AG09319 (cell line): ENCODE measurements at regions not wholly inside any gene's neighbourhood (a gene's known extent, or its start where the extent isn't known, plus 50 kb on each side); places are given as distances from the start of the nearest gene placed in this dataset.

Experiments
- DNase-seq: peaks from one replicate; pipeline ENCODE4 v3.0.0-alpha.2; 2010; ENCODE audit warnings: low read depth; ENCODE audit errors: extremely low read depth
- TF ChIP-seq, protein P1 (sequence below): IDR thresholded peaks from 2 replicates; pipeline ENCODE4 v1.5.1; 2011; ENCODE audit warnings: low read depth, mild to moderate bottlenecking, inconsistent platforms, low read length, moderate library complexity

DNA sequence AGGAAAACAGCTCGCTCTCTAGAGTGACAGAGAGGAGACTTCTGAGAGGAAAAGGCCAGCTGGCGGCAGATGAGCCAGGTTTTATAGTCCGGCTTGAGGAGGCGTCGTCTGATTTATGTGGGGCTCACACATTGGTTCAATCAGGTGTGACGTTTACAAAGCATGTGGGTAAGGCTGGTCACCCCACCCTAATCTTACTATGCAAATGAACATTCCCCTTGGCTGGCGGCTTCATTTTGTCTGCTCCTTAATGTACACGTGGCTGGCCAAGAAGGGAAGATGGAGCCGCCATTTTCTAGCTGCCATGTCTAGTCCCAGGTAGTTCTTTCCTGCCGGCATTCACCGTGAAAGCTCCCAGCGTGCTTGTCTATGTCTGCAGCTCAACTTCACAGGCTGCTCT lies 299.1 kb upstream of the SPRED2 start:
- TF ChIP-seq, protein P1, sequence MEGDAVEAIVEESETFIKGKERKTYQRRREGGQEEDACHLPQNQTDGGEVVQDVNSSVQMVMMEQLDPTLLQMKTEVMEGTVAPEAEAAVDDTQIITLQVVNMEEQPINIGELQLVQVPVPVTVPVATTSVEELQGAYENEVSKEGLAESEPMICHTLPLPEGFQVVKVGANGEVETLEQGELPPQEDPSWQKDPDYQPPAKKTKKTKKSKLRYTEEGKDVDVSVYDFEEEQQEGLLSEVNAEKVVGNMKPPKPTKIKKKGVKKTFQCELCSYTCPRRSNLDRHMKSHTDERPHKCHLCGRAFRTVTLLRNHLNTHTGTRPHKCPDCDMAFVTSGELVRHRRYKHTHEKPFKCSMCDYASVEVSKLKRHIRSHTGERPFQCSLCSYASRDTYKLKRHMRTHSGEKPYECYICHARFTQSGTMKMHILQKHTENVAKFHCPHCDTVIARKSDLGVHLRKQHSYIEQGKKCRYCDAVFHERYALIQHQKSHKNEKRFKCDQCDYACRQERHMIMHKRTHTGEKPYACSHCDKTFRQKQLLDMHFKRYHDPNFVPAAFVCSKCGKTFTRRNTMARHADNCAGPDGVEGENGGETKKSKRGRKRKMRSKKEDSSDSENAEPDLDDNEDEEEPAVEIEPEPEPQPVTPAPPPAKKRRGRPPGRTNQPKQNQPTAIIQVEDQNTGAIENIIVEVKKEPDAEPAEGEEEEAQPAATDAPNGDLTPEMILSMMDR, result no peak
- DNase-seq, result no peak

DNA sequence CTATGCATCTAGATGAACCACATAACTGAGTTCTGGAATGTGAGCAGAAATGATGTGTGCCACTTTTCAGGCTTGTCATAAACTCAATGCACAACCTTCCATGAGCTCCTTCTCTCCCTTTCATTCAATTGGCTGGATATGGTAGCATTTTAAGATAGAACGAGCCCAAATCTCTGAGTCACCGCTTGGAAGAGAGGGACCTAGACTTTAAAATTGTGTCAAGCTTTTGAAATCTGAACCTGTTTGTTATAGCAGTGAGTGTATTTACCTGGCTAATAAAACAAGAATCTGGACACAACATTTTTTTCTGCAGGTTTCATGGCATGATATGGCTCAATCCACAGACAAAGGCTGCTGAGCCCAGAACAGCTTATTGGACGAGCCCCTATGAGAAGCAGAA lies 297.8 kb upstream of the SPRED2 start:
- no peak for DNase-seq
- TF ChIP-seq, protein P1, result no peak

DNA sequence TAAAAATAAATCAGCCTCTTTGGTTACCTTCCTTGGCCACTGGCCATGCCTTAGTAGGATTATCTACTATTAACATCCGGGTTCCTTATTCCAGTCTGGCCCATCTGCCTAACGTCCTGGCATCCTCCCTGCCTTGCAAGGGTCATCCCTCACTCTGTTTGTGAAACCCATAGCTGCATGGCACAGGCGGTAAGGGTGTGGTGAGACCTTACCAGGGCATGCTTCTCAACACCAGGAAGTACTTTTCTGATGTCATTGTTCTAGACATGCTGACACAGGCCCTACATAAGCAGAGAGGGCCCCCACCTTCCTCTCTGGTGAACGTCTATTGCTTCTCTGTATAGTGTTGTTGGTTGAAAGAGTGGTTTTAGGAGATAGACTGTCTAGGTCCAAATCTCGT lies 296.8 kb upstream of the SPRED2 start:
- no peak for DNase-seq
- TF ChIP-seq, protein P1, result no peak

DNA sequence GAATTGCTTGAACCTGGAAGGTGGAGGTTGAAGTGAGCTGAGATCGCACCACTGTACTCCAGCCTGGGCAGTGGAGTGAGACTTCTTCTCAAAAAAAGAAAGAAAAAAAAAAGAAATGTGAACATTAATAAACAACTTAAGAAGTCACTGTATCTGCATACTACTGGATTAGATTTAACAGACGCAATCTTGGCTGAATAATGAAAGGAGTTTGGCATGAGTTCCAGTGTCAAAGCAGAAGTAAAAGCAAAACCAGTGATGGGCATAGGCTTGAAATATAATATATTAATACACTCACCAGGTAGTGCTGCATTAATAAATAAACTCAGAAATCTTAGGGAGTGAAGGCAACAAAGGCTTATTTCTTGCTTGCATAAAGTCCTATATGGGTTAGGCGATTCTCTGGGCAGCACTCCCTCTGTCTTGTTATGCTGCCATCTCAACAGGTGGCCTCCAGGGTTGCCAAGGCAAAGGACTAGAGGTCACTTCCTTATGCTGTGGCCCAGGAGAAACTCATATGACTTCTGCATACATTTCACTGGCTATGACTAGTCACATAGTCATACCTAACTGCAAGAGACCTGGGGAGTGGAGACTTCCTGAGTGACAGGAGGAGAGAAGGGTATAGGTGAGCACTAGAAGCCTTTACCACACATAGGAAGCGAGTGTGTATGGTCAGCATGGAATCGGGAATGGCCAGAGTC lies 296.2 kb upstream of the SPRED2 start:
- TF ChIP-seq, protein P1, result no peak
- DNase-seq, result no peak

DNA sequence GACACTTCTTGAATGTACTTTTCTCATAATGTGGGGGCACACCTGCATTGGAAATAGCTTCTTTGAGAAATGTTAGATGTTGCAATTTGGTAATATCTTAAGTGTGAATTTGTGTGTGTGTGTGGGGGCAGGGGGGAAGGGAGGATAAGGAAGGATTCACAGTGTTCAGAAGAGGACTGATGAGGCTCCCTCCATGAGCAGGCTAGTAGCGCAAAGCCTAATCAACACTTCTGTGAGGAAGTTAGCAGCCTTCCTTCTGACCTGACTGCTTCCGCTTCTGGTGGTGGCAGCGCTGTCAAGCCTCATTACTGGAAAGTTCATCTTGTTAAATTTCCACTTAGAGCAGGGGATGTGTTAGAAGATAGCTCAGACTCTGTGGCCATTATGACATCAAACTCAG lies 295.4 kb upstream of the SPRED2 start:
- no peak for DNase-seq
- TF ChIP-seq, protein P1, result no peak

DNA sequence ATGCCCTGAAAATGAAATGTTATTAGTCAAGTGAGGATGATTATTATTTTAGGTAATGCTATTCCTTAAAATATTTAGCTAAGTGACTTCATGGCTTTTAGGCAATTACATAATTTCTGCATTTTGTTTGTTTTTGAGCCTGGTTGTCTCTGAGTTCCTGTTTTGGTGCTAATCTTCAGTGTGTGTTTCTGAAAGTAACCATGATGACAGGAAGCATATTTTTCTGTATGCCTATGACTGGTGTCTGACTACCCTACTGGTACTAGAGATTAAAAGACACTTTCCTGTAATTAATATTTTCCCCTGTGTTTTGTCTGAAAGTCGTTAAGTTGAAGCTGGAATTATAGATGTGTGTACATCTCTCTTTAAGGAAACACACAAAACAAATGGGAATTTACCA lies 295.0 kb upstream of the SPRED2 start:
- no peak for DNase-seq
- TF ChIP-seq, protein P1, result no peak

DNA sequence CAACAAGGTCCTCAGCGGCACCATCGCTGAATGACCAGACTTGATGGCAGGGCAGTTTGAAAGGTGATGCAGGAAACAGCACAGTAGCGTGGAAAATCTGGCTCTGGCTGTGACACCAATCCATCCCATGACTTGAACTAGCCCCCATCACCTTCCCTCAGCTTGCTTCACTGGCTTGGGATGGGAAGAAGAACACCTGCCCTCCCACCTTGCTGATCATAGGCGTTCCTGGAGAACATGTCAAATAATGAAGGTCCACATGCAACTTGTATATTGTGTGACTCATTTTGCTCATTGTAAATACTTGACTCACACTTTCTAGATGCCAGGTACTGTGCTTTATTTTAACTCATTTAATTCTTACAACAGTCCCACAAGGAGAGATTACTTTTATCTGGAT lies 292.4 kb upstream of the SPRED2 start:
- TF ChIP-seq, protein P1, result no peak
- no peak for DNase-seq
